Activated naive CD8-positive, alpha-beta T cell treated with anti-CD3 and anti-CD28 coated beads, Interleukin-2, amount 50 U/mL, for 16 hours (primary cell): ENCODE measurements at regions not wholly inside any gene's neighbourhood (a gene's known extent, or its start where the extent isn't known, plus 50 kb on each side); places are given as distances from the start of the nearest gene placed in this dataset.

Source experiments
- DNase-seq: peaks from one replicate; pipeline ENCODE4 v3.0.0-alpha.2; 2020; ENCODE audit warnings: low read depth, low spot score

DNA sequence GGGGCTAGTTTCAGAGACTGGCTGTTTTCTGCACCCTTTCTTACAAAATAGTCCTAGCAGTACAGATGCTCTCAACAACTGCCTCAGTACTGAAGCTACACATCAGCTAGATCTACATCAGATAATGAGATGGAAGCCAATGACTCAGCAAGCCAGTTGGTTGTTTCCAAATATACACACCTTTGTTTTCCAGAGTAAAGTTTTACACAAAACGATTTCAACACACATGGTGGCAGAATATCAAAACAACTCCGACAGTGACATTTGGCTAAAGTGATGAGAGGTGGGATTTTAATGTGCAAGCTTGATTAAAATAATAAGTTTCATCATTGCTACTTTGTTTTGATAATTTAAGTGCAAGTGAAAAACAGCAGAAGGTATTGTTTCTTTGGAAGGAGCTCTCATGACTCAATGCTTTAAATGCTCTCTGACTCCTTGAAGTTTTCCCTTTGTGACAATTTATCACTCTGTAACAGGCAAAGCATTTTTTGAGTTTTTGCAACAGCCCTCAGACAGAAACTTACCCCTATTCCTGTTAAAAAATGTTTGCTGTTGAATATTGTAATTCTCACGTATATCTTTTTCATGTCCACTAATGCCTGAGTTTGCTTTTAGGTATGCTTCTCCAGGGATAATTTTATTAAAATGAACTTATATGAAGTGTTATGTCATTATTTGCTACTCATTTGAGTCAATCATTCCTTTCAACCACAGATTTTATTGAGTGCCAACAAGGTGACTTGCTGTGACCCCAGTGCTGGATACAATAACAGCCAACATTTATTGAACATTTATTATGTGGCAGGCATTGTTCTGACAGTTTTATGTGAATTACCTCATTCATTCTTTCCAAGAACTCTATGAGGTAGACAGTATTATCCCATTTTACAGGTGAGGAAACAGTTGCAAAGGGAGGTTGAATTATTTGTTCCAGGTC is 882.0 kb downstream of the TFAP2A start:
- DNase-seq = no peak

DNA sequence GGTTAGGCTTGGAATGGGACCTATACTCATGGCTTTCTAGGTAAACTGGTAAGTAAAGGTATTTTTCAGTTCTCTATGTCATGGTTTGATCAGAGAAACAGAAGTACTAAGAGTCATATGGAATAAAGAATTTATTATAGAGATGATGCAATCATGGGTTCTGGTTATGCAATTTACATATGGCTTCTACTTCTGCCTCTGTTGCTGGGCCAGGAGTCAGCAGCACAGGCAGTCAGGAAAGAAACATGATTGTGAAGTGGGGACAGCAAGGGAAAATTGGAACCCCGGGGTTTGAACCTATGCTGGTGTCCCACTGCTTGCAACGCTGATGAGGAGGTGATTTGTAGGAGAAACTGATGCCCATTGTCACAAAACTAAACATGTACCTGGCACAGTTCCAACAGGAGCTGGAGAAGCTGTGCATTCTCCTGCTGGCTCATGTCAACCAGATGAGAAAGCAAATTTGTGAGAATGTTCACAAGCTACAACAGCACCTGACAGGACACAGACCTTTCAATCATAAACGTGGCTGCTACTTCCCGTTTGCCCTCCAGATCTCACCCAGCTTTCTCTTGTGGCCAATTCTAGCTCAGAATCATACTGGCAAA is 887.1 kb downstream of the TFAP2A start:
- DNase-seq = no peak

GRCh38 chr6:9523462-9523861 is 891.4 kb downstream of the TFAP2A start:
- DNase-seq = no peak

GRCh38 chr6:9522101-9522500 is 892.8 kb downstream of the TFAP2A start:
- no peak for DNase-seq

- DNase-seq = no peak
Measured at GRCh38 chr6:9521152-9521530, 893.7 kb downstream of the TFAP2A start.

- DNase-seq = no peak
Measured at GRCh38 chr6:9520417-9521151, 894.3 kb downstream of the TFAP2A start.

- no peak for DNase-seq
Measured at GRCh38 chr6:9518431-9518830, 896.4 kb downstream of the TFAP2A start.

GRCh38 chr6:9517806-9518205 is 897.1 kb downstream of the TFAP2A start:
- DNase-seq = no peak

- DNase-seq = no peak
Measured at GRCh38 chr6:9515633-9516606, 899.0 kb downstream of the TFAP2A start.

DNA sequence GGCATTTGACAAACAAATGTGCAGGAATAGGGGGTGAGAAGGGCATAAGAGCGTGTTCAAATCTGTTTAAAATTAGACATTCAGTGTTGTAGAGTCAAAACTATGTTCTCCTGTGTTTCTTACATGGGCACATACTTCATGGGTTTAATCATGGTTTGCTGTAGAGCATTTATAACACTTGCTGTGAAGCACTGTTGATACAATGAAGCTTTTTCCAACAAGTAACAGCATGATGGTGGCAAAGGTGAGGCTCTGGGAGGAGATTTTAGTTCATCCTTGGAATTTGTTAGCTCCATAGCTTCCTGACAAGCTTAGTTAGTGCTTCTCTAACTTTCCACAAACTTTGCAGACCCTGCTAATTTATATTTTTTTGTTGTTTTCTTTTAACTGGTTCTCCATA is 900.7 kb downstream of the TFAP2A start:
- no peak for DNase-seq

DNA sequence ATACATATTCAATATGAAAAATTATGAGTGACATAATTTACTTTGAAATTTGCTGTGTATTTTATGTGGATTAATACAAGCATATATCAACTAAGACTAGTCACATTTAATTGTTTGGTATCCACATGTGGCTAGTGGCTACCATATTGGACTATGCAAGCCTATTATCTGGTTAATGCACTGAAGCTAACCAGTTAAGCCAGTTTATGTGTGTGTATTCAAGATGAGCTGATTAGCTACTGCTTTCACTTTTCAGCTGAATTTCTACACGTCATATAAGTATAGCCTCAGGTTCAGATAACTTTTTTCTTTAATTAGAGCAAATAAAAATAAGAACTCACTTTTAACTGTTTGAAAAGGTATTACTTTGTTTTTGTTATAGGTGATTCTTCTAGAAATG is 903.7 kb downstream of the TFAP2A start:
- no peak for DNase-seq

GRCh38 chr6:9507136-9507895 is 907.6 kb downstream of the TFAP2A start:
- no peak for DNase-seq

GRCh38 chr6:9504191-9504590 is 910.7 kb downstream of the TFAP2A start:
- DNase-seq = no peak

- DNase-seq = no peak
Measured at GRCh38 chr6:9503111-9503761, 911.6 kb downstream of the TFAP2A start.

DNA sequence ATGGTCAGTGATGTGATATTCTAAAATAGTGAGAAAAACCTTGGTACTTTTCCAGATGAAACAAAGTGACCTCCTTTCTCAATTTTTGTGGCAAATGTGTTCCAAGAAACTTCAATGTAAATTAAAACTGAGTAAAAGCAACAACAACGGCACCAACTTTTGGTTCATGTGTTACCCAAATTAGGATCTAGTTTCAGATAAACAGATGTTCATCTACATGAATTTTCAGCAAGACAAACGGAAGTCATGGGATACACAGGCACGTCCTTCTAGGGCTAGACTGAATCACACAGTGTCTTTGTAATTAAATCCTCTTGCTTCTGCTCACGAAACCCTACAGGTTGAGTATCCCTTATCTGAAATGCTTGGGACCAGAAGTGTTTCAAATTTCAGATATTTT is 915.2 kb downstream of the TFAP2A start:
- no peak for DNase-seq

DNA sequence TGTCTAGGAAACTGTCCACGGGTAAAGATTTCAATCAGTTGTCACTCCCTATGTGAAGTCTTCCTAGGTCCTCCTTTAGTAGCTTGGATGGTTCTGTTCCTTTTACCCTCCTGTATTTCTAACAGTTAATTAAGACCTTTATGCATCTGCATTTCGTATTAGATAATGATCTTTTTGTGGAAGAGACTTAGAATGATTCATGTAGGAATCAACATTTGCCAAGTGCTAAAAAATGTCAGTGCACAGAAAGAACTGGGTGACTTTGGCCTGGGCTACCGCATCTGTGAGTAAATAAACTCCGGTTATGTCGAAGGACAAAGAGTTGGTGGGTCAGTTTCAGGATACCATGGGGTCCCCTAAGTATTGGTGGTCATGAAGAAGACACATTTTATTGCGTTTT is 918.0 kb downstream of the TFAP2A start:
- no peak for DNase-seq

DNA sequence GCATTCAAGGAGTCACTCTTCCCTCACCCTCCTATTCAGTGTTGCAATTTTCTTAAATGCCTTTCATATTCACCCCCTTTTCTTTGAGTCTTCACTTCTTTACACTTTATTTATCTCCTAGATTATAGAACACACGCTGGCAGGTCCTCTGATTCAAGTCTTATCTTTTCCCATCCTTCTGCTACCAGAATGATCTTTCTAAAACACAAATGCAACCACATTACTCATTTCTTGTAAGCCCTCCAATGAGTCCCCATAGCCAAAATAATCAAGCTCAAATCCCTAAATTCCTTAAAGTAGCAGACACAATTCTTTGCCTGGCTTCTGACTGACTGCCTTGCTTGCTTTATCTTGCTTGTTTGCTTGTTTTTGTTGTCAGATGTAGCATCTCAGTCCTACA is 920.0 kb downstream of the TFAP2A start:
- DNase-seq = no peak

GRCh38 chr6:9492790-9493189 is 922.1 kb downstream of the TFAP2A start:
- no peak for DNase-seq

DNA sequence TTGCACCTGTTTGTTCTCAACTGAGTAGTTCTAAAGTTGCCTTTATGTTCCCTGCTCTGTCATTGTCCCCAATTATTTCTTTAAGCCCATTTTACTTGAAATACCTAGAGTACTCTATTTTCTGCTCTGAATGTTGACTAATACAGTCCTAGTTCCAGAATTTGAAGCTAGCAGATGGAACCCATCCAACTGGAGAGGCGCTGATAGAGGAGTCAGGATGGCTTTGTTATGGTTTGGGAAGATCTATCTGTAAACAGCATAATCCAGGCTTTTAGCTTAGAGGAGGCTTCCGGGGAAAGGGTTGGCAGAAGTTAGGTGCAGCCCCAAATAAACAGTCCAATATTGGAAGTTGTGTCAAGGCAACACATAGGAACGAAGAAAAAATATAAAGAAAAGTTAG is 927.7 kb downstream of the TFAP2A start:
- no peak for DNase-seq

DNA sequence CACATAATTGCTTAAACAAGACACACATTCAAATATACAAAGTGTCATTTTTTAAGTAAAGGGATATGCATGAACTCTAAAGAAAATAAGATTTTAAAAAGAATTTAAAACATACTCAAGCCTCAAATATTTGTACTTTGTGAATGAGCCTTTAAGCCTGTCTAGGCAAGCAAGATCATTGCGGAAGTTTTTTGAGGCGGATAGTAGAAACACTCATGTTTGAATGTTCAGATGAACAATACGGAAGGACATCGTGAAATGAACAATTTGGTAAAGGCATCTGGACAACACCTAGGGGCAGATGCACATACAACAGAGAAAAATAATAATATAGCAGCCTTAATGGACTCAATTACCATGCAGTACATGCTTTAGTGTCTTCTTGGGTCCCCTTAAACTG is 928.9 kb downstream of the TFAP2A start:
- DNase-seq = no peak
